ENCODE measurements at regions not wholly inside any gene's neighbourhood (a gene's known extent, or its start where the extent isn't known, plus 50 kb on each side); places are given as distances from the start of the nearest gene placed in this dataset.

DNA sequence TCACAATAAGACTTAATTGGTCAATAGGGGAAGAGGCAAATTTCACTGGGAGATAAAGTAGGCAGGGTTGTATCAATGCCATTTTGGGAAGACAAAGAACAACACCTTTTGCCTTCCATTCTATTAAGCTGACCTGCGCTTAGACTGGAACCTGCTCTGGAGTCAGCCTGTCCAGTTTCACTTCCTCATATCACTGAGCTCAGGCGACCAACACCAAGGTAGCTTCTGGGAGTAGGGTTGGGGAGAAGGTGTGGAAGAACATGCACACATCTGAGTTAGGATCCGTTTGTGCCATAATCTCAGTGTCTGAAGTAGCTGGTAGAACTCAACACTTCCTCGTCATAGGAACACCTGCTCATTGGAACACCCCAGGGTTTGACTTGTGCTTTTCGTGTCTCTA lies 527.4 kb upstream of the IGFBP3 start:
- TF ChIP-seq POLR2A (IDR thresholded peaks at IDR 0.05) = no peak
- TF ChIP-seq, protein P1, sequence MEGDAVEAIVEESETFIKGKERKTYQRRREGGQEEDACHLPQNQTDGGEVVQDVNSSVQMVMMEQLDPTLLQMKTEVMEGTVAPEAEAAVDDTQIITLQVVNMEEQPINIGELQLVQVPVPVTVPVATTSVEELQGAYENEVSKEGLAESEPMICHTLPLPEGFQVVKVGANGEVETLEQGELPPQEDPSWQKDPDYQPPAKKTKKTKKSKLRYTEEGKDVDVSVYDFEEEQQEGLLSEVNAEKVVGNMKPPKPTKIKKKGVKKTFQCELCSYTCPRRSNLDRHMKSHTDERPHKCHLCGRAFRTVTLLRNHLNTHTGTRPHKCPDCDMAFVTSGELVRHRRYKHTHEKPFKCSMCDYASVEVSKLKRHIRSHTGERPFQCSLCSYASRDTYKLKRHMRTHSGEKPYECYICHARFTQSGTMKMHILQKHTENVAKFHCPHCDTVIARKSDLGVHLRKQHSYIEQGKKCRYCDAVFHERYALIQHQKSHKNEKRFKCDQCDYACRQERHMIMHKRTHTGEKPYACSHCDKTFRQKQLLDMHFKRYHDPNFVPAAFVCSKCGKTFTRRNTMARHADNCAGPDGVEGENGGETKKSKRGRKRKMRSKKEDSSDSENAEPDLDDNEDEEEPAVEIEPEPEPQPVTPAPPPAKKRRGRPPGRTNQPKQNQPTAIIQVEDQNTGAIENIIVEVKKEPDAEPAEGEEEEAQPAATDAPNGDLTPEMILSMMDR (IDR thresholded peaks at IDR 0.05) = no peak
